ENCODE measurements at regions not wholly inside any gene's neighbourhood (a gene's known extent, or its start where the extent isn't known, plus 50 kb on each side); places are given as distances from the start of the nearest gene placed in this dataset.
A peak's percentile ranks its signal among the peaks of the same experiment; 100 is the strongest.

- no peak for DNase-seq
Observed at GRCh38 chr5:68612972-68613371, 397.4 kb downstream of the PIK3R1 start.

- DNase-seq, result no peak
Observed at GRCh38 chr5:68618501-68618900, 402.9 kb downstream of the PIK3R1 start.

GRCh38 chr5:68627001-68627400, 411.4 kb downstream of the PIK3R1 start:
- DNase-seq, result no peak

DNA sequence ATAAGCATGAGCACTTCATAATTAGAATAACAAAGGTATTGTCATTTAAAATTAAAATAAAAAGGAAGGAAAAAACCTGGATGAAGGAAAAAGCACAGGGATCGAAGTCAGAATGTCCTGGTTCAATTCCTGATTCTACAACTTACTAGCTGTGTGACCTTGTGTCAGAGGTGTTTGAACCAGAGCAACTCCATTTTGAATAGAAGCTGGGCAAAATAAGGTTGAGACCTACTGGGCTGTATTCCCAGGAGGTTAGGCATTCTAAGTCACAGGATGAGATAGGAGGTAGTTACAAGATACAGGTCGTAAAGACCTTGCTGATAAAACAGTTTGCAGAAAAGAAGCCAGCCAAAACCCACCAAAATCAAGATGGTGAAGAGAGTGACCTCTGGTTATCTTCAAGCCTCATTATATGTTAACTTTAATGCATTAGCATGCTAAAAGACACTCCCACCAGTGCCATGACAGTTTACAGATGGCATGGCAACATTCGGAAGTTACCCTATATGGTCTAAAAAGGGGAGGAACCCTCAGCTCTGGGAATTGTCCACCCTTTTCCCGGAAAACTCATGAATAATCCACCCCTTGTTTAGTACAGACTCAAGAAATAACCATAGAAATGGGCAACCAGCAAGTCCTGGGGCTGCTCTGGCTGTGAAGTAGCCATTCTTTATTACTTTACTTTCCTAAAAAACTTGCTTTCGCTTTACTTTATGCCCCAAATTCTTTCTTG, 412.7 kb downstream of the PIK3R1 start:
- no peak for DNase-seq

DNA sequence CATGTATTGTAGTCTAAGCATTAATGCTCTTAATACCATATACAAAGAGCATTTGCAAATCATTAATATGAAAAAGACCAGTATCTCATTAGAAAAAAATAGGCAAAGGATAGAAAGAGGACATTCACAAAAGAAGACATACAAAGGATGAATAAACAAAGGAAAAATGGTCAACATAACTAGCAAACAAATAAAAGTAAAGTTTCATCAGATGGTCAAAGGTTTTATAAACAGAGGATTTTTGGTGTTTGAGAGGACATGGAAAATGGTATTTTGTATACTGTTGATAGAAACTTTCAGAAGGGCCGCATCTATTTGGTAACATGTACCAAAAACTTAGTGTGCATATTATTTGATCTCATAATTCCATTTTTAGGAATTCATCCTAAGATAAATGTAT, 414.8 kb downstream of the PIK3R1 start:
- no peak for DNase-seq

DNA sequence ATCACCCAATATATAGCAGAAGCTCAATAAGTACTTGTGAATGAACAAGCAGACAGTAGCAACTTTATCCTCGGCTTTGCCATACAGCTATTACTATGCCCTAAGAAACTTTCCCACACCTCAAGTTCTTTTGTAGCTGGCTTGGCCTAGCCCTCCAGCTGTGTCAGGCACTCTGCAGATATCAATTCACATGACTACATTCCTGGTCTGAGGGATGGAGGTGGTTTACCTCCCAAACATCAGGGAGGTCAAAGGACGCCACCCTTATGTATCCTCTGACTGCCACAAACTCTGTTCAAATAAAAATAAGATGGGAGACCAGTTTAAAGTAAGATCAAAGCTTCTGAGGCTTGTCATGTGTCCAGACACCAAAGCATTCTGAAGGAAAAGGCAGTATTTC, 416.3 kb downstream of the PIK3R1 start:
- DNase-seq, result no peak

DNA sequence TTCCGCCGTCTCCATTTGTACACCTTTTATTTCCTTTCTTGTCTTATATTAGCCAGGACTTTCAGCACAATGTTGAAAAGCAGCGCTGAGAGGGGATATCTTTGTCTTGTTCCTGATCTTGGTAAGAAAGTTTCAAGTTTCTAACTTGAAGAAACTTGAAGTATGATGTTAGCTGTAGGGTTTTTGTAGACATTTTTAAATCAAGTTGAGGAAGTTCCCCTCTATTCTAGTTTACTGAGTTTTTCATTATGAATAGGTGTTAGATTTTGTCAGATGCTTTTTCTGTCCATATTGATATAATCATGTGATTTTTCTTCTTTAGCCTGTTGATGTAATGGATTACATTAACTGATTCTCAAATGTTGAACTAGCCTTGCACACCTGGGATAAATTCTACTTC, 425.7 kb downstream of the PIK3R1 start:
- no peak for DNase-seq

DNA sequence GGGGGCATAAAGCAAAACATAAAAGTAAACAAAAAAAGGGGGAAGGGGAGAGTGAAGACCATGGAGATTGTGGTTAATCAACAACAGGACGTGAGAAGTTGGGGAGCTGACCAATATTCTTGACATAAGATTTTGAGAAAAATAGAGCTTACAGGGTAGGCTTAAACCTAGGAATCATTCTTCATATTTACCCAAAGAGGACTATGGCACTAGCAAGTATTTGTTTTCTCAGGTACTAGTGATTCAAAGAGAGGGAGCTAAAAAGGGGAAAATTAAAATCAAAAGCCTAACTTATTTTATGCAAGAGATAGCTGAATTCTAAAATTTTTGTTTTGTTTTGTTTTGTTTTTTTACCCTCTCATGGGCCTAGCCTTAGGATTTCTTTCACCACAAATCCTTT, 427.5 kb downstream of the PIK3R1 start:
- no peak for DNase-seq

DNA sequence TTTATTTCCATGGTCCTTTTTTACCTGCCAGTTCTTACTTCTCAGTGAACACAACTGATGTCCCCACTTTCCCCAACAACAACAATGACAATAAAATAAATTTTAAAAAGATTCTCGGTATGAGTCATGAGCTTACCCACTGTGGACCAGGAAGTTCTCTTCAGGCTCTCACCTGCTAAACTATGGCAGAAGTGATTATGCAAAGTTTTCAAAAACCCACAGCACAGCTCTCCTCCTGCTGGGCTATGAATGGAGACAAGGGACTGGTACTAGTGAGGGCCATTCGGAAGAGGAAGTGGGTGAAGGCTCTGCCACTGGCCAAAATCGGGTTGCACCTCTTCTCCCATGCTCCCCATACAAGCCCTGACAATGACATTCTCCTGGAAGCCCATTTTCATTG, 429.4 kb downstream of the PIK3R1 start:
- no peak for DNase-seq

- no peak for DNase-seq
Observed at GRCh38 chr5:68646144-68646543, 430.6 kb downstream of the PIK3R1 start.

DNA sequence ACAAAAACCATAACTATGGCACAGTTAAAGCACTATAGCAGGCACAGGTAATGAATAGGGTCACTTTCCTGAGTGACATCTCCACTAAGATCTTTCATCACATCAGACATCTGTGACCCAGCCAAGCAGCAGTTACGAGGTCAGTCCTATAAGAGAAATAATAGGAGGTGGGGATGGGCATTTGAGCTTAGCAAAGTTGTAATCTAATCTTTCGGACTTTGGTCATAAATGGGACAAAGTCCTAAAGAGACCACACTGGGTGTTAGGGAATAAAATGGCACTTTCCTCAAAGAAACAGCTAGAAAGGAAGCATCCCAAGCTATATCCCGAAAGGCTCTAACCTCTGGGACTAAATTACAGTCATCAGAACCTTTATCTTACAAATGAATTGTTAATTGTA, 432.2 kb downstream of the PIK3R1 start:
- no peak for DNase-seq

- no peak for DNase-seq
Observed at GRCh38 chr5:68648944-68649857, 433.6 kb downstream of the PIK3R1 start.

DNA sequence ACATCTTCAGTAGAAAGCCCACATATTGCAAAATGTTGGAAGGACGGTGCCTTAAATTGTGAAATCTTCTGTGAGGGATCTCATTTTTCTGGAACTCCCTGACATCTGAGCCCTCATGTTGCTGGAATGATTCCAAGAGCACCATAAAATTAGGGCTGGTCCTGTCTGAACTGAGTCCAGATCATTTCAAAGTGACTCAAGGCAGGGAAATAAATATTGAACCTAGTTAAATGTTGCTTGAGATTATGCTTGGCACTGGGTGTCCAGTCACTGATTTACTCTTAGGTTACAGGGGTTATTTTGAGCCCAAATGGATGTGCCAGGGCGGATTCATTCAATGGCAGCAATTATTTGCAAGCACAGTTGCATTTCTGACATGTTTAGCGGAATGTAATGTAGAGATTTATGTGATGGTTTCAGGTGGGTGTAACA, 437.0 kb downstream of the PIK3R1 start:
- DNase-seq, result no peak

DNA sequence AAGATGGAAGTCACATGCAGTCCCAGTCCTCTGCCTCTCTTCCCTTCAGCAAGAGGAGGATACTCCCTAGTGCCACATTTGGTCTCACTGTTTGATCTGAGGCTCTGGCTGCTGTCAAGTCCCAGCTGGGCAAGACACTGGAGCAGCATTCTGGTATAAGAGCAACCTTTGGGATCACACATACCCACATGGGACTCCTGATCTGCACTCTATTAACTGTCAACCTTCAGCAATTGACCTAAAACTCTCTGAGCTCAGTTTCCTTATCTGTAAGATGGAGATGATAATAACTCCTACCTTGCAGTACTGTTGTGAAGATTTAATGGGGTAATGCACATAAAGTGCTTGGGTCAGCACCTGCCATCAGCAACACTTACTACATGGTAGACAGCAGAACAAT, 437.9 kb downstream of the PIK3R1 start:
- DNase-seq, result no peak

DNA sequence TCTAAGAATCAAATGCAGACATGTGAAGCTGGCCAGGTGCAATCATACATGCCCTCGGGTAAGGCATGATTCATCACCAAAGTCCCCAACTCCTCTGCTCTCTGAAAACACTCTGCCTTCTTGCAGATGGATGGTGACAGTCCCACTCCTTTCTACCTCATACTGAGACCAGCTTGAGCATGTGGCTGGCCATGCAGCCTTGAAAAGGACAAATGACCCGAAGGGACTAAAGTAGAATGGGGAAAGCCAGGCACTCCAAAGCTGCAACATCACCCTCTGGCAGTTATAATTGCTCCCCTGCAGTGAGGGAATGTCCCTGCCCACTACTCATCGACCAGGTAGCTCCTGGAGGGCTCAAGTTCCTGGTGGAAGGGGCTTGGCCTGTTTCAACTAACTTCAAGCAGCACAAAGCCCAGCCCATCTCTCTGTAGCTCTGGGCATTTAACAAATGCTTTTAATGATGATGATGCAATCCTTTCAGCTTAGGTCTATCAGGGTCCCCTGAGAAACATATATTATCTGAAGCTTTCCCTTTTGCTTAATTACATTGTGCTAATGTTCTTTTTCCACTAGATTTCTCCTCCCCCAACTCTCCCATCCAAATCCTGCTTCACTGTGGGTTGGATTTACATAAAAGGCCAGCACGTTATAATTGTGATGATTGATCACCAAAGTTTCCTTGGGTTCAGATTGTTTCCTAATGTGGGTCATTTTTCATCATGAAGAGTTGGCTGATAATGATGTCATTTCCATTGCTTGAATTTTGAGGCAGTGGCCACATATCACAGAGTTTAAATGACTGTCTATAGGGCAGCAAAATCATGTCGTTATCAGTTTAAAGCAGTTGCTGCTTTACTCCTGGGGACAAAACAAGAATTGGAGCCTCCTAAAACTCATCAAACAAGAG, 436.5 kb upstream of the SLC30A5 start:
- DNase-seq, result no peak

GRCh38 chr5:68658810-68659372, 434.9 kb upstream of the SLC30A5 start:
- DNase-seq, result no peak

DNA sequence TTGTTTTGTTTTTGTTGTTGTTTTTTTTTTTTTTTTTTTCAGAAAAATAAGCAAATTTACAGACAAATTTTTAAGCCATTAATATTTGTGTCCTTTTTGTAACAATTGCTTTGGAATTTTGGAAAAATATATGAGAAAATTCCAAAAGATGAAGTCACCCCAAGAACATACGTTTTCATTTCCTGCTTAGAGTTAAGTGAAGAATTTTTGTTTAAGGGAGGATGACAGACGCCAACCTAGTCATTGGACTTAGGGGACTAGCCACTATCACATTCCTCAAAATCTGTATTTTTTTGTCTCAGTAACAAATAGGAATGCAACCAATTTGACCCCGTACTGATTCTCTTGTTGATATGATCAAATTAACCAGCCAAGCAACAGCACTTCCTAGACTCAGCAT, 433.9 kb upstream of the SLC30A5 start:
- DNase-seq, result no peak

GRCh38 chr5:68661237-68661636, 432.6 kb upstream of the SLC30A5 start:
- peak; percentile 57 for DNase-seq

DNA sequence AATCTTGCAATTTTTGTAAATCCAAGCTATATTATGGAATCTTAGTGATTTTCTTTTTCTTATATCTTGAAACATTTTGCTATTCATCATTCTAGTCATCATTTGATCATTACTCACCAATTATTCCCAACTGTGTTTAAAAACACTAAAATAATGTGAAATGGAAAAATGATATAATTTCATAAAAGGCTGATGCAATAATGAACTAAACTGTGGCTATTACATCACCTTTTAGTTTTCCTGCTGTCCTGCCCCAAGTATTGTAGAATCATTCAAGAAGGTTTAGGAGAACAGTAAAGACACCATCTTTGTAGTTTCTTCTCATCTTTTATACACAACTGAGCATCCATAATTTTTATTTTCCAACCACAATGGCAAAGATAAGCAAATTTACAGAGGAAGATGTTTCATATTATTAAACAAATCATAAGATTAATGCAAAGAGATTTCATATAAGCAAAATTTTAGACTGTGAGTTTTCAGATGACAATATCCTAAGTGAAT, 431.0 kb upstream of the SLC30A5 start:
- no peak for DNase-seq

- no peak for DNase-seq
Observed at GRCh38 chr5:68669864-68670575, 423.8 kb upstream of the SLC30A5 start.

- no peak for DNase-seq
Observed at GRCh38 chr5:68673106-68673822, 420.6 kb upstream of the SLC30A5 start.
